Effector memory CD8-positive, alpha-beta T cell (primary cell): ENCODE measurements at regions not wholly inside any gene's neighbourhood (a gene's known extent, or its start where the extent isn't known, plus 50 kb on each side); places are given as distances from the start of the nearest gene placed in this dataset.

ENCODE experiments used
- ATAC-seq: fragments of 150-1000 bp; cut with Tn5 transposase; replicated peaks from 2 replicates; pipeline ENCODE4 v1.10.0; 2021; ENCODE audit warnings: mild to moderate bottlenecking, moderate library complexity
- DNase-seq, 3 experiments: peaks; one replicate each; pipeline ENCODE4 v3.0.0; 2021
- H3K27ac Mint-ChIP-seq, 2 donors: one replicate each; pipeline ENCODE4 v1.8.0; 2022; ENCODE audit warnings: mild to moderate bottlenecking in 2 of 2, mixed read lengths in 2 of 2, moderate library complexity in 2 of 2
- H3K27me3 Mint-ChIP-seq, 2 donors: one replicate each; pipeline ENCODE4 v1.8.0; 2022; ENCODE audit warnings: mixed read lengths in 2 of 2
- H3K36me3 Mint-ChIP-seq: one replicate; pipeline ENCODE4 v1.8.0; 2022; ENCODE audit warnings: mild to moderate bottlenecking, moderate library complexity, mixed read lengths; ENCODE audit not compliant: insufficient read depth
- H3K4me1 Mint-ChIP-seq, 2 donors: one replicate each; pipeline ENCODE4 v1.8.0; 2022; ENCODE audit warnings: low read depth in 2 of 2, mixed read lengths in 2 of 2
- H3K4me3 Mint-ChIP-seq, 2 donors: one replicate each; pipeline ENCODE4 v1.8.0; 2022; ENCODE audit warnings: mild to moderate bottlenecking in 2 of 2, mixed read lengths in 2 of 2, moderate library complexity in 2 of 2
- H3K9me3 Mint-ChIP-seq, 2 donors: one replicate each; pipeline ENCODE4 v1.8.0; 2022; ENCODE audit warnings: mixed read lengths in 2 of 2

- H3K36me3 Mint-ChIP-seq = peaks cover 5% of the 10 kb centered on the region
- H3K4me1 Mint-ChIP-seq = peaks cover 10 to 19% of the 10 kb centered on the region in 2 donors
- ATAC-seq (no peak), DNase-seq (no peak)
- H3K4me3 Mint-ChIP-seq = no peak overlapping the region
- H3K27me3 Mint-ChIP-seq = no peaks in the 10 kb centered on the region
- H3K27ac Mint-ChIP-seq = no peak overlapping the region
- peaks cover 0 to 5% of the 10 kb centered on the region in 2 donors for H3K9me3 Mint-ChIP-seq
These were observed 50.3 kb upstream of the CBFA2T3 start for GRCh38 chr16:89027281-89027680.

GRCh38 chr16:89031715-89032659 lies 55.0 kb upstream of the CBFA2T3 start:
- peaks cover 3% of the 10 kb centered on the region for H3K36me3 Mint-ChIP-seq
- peaks cover 0 to 3% of the 10 kb centered on the region in 2 donors for H3K9me3 Mint-ChIP-seq
- H3K4me3 Mint-ChIP-seq = peak overlapping the region; percentile 56 to 61
- DNase-seq (peak; percentile 41 to 50 (median 48)), ATAC-seq (peak; percentile 99)
- peaks cover 6 to 12% of the 10 kb centered on the region in 2 donors for H3K27me3 Mint-ChIP-seq
- H3K4me1 Mint-ChIP-seq = peaks cover 9 to 17% of the 10 kb centered on the region in 2 donors
- peak overlapping the region; percentile 7 to 69 for H3K27ac Mint-ChIP-seq

- no peak overlapping the region for H3K27ac Mint-ChIP-seq
- ATAC-seq (no peak), DNase-seq (no peak)
- peaks cover 3% of the 10 kb centered on the region for H3K36me3 Mint-ChIP-seq
- peaks cover 14 to 25% of the 10 kb centered on the region in 2 donors for H3K27me3 Mint-ChIP-seq
- H3K9me3 Mint-ChIP-seq = no peaks in the 10 kb centered on the region
- H3K4me3 Mint-ChIP-seq = no peak overlapping the region
- peaks cover 12 to 16% of the 10 kb centered on the region in 2 donors for H3K4me1 Mint-ChIP-seq
These were observed 56.3 kb upstream of the CBFA2T3 start for GRCh38 chr16:89033304-89033703.

- no peaks in the 10 kb centered on the region for H3K9me3 Mint-ChIP-seq
- peaks cover 14 to 30% of the 10 kb centered on the region in 2 donors for H3K27me3 Mint-ChIP-seq
- ATAC-seq (no peak), DNase-seq (no peak)
- H3K36me3 Mint-ChIP-seq = peaks cover 3% of the 10 kb centered on the region
- peaks cover 12 to 16% of the 10 kb centered on the region in 2 donors for H3K4me1 Mint-ChIP-seq
- no peak overlapping the region for H3K27ac Mint-ChIP-seq
- no peak overlapping the region for H3K4me3 Mint-ChIP-seq
These were observed 57.0 kb upstream of the CBFA2T3 start for GRCh38 chr16:89033796-89034572.

- Mint-ChIP-seq H3K9me3 (no peaks in the 10 kb centered on the region), H3K36me3 (peaks cover 3% of the 10 kb centered on the region), H3K27me3 (peaks cover 14 to 30% of the 10 kb centered on the region in 2 donors), H3K27ac (no peak overlapping the region), H3K4me1 (peaks cover 12 to 16% of the 10 kb centered on the region in 2 donors), H3K4me3 (no peak overlapping the region)
- DNase-seq (no peak), ATAC-seq (no peak)
These were observed 57.6 kb upstream of the CBFA2T3 start for GRCh38 chr16:89034573-89034961.

GRCh38 chr16:89034971-89035668 lies 58.1 kb upstream of the CBFA2T3 start:
- ATAC-seq (no peak), DNase-seq (no peak)
- Mint-ChIP-seq H3K4me1 (peaks cover 12 to 16% of the 10 kb centered on the region in 2 donors), H3K27me3 (peaks cover 14 to 30% of the 10 kb centered on the region in 2 donors), H3K4me3 (no peak overlapping the region), H3K27ac (no peak overlapping the region), H3K9me3 (no peaks in the 10 kb centered on the region), H3K36me3 (peaks cover 3% of the 10 kb centered on the region)

- no peak overlapping the region for H3K27ac Mint-ChIP-seq
- ATAC-seq (no peak), DNase-seq (no peak)
- peaks cover 3% of the 10 kb centered on the region for H3K36me3 Mint-ChIP-seq
- peaks cover 18 to 36% of the 10 kb centered on the region in 2 donors for H3K27me3 Mint-ChIP-seq
- peaks cover 12 to 16% of the 10 kb centered on the region in 2 donors for H3K4me1 Mint-ChIP-seq
- H3K4me3 Mint-ChIP-seq = no peak overlapping the region
- no peaks in the 10 kb centered on the region for H3K9me3 Mint-ChIP-seq
These were observed 57.7 kb upstream of the ACSF3 start for GRCh38 chr16:89035669-89036570.

GRCh38 chr16:89036776-89037175 lies 56.9 kb upstream of the ACSF3 start:
- H3K9me3 Mint-ChIP-seq = no peaks in the 10 kb centered on the region
- peaks cover 18 to 43% of the 10 kb centered on the region in 2 donors for H3K27me3 Mint-ChIP-seq
- H3K36me3 Mint-ChIP-seq = peaks cover 3% of the 10 kb centered on the region
- H3K27ac Mint-ChIP-seq = no peak overlapping the region
- no peak for DNase-seq
- peaks cover 12% of the 10 kb centered on the region in 2 donors for H3K4me1 Mint-ChIP-seq
- ATAC-seq = no peak
- no peak overlapping the region for H3K4me3 Mint-ChIP-seq

GRCh38 chr16:89037261-89038152 lies 56.1 kb upstream of the ACSF3 start:
- H3K36me3 Mint-ChIP-seq = peaks cover 3% of the 10 kb centered on the region
- peaks cover 4 to 5% of the 10 kb centered on the region in 2 donors for H3K4me1 Mint-ChIP-seq
- H3K9me3 Mint-ChIP-seq = no peaks in the 10 kb centered on the region
- H3K4me3 Mint-ChIP-seq = no peak overlapping the region
- no peak for ATAC-seq
- peaks cover 18 to 43% of the 10 kb centered on the region in 2 donors for H3K27me3 Mint-ChIP-seq
- no peak for DNase-seq
- no peak overlapping the region for H3K27ac Mint-ChIP-seq

- peaks cover 3% of the 10 kb centered on the region for H3K36me3 Mint-ChIP-seq
- peaks cover 2% of the 10 kb centered on the region in 2 donors for H3K4me1 Mint-ChIP-seq
- H3K27ac Mint-ChIP-seq = no peak overlapping the region
- H3K4me3 Mint-ChIP-seq = no peak overlapping the region
- H3K9me3 Mint-ChIP-seq = no peaks in the 10 kb centered on the region
- DNase-seq = no peak
- no peak for ATAC-seq
- H3K27me3 Mint-ChIP-seq = peaks cover 16 to 41% of the 10 kb centered on the region in 2 donors
These were observed 55.4 kb upstream of the ACSF3 start for GRCh38 chr16:89038221-89038721.

- H3K4me3 Mint-ChIP-seq = no peak overlapping the region
- DNase-seq = no peak
- ATAC-seq = no peak
- H3K9me3 Mint-ChIP-seq = no peaks in the 10 kb centered on the region
- peaks cover 12 to 37% of the 10 kb centered on the region in 2 donors for H3K27me3 Mint-ChIP-seq
- H3K36me3 Mint-ChIP-seq = peaks cover 3% of the 10 kb centered on the region
- no peak overlapping the region for H3K27ac Mint-ChIP-seq
- H3K4me1 Mint-ChIP-seq = peaks cover 0 to 2% of the 10 kb centered on the region in 2 donors
These were observed 54.6 kb upstream of the ACSF3 start for GRCh38 chr16:89038811-89039735.
